PFSK-1 (cell line): ENCODE measurements at regions not wholly inside any gene's neighbourhood (a gene's known extent, or its start where the extent isn't known, plus 50 kb on each side); places are given as distances from the start of the nearest gene placed in this dataset.

Experiments
- POLR2AphosphoS5 ChIP-seq: IDR thresholded peaks from 2 replicates; pipeline ENCODE4 v1.6.1; 2012; ENCODE audit warnings: low read depth, mild to moderate bottlenecking, control low read depth, low read length, moderate library complexity
- REST ChIP-seq, 2 experiments: IDR thresholded peaks; 2 replicates each; pipeline versions ENCODE4 v1.6.1 to v1.8.0; 2011 to 2012; ENCODE audit warnings: low read depth in 2 of 2, low read length in 2 of 2, control low read depth in 1 of 2, inconsistent platforms in 1 of 2, mild to moderate bottlenecking in 1 of 2, moderate library complexity in 1 of 2; ENCODE audit not compliant: insufficient read depth in 1 of 2
- SIN3A ChIP-seq: IDR thresholded peaks from 2 replicates; pipeline ENCODE4 v1.6.1; 2012; ENCODE audit warnings: mild to moderate bottlenecking, low read length, moderate library complexity, borderline replicate concordance; ENCODE audit not compliant: insufficient read depth
- TAF1 ChIP-seq: IDR thresholded peaks from 2 replicates; pipeline ENCODE4 v1.6.1; 2012; ENCODE audit warnings: low read length, control low read depth, borderline replicate concordance; ENCODE audit not compliant: insufficient read depth

- no peak for TF ChIP-seq SIN3A
- TF ChIP-seq POLR2AphosphoS5, result no peak
- TF ChIP-seq REST (IDR thresholded peaks at IDR 0.05; ENCODE audit: insufficient read depth in 1 of 2, low read depth in 2 of 2, low read length in 2 of 2), result no peak
- no peak for TF ChIP-seq TAF1
Measured at GRCh38 chr3:127417709-127418559, 130.1 kb upstream of the PRR20G start.
